Adrenal gland (tissue), 5 donors: ENCODE measurements at regions not wholly inside any gene's neighbourhood (a gene's known extent, or its start where the extent isn't known, plus 50 kb on each side); places are given as distances from the start of the nearest gene placed in this dataset.

ENCODE experiments used
- POLR2A ChIP-seq, 2 donors: fragments of 450-650 bp; IDR thresholded peaks; one replicate each; pipeline ENCODE4 v1.6.1; 2017; ENCODE audit warnings: antibody characterized with exemption in 2 of 2, mild to moderate bottlenecking in 2 of 2, moderate library complexity in 1 of 2
- TF ChIP-seq, protein P1 (sequence below), 6 experiments: fragments of 450-650 bp in 4 of 6; fragments of 200-600 bp in 2 of 6; sonication (generic) in 1 of 6; IDR thresholded peaks; 1 replicate in 5 of 6; 2 replicates in 1 of 6; pipeline versions ENCODE4 v1.5.1 to v1.8.0; 2016 to 2021; ENCODE audit warnings: antibody characterized with exemption in 6 of 6, mild to moderate bottlenecking in 2 of 6, moderate library complexity in 1 of 6
- donor health status: DM: no; HTN: no; CAD: no.

DNA sequence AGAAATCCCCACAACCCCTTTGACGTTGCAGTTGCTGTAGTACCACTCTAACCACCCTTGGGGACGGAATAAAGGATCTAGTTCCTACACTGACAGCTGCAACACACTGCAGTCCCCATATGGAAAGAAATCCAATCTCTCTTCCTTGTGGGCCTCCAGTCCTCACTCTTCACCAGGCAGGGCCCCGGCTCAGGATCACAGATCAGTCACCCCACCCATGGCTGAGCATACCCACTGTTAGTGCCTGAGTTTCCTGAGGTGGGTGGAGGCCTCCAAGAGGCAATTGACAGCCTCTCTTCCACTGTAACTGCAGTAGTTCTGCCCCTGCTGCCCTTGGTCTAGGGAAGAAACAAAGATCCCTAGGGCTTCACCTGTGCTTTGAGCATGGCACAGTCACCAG, 670.0 kb upstream of the CDH2 start:
- TF ChIP-seq, protein P1, sequence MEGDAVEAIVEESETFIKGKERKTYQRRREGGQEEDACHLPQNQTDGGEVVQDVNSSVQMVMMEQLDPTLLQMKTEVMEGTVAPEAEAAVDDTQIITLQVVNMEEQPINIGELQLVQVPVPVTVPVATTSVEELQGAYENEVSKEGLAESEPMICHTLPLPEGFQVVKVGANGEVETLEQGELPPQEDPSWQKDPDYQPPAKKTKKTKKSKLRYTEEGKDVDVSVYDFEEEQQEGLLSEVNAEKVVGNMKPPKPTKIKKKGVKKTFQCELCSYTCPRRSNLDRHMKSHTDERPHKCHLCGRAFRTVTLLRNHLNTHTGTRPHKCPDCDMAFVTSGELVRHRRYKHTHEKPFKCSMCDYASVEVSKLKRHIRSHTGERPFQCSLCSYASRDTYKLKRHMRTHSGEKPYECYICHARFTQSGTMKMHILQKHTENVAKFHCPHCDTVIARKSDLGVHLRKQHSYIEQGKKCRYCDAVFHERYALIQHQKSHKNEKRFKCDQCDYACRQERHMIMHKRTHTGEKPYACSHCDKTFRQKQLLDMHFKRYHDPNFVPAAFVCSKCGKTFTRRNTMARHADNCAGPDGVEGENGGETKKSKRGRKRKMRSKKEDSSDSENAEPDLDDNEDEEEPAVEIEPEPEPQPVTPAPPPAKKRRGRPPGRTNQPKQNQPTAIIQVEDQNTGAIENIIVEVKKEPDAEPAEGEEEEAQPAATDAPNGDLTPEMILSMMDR (IDR thresholded peaks at IDR 0.05) = no peak
- TF ChIP-seq POLR2A (IDR thresholded peaks at IDR 0.05) = no peak
